PFSK-1 (cell line): ENCODE measurements at regions not wholly inside any gene's neighbourhood (a gene's known extent, or its start where the extent isn't known, plus 50 kb on each side); places are given as distances from the start of the nearest gene placed in this dataset.

ENCODE experiments used
- FOXP2 ChIP-seq: optimal IDR thresholded peaks from 2 replicates; pipeline ENCODE3; 2011; ENCODE audit warnings: borderline replicate concordance, control low read depth, inconsistent platforms; ENCODE audit not compliant: insufficient read depth; ENCODE audit errors: extremely low read length, extremely low read depth
- POLR2AphosphoS5 ChIP-seq: IDR thresholded peaks from 2 replicates; pipeline ENCODE4 v1.6.1; 2012; ENCODE audit warnings: low read depth, mild to moderate bottlenecking, control low read depth, low read length, moderate library complexity
- REST ChIP-seq, 2 experiments: IDR thresholded peaks; 2 replicates each; pipeline versions ENCODE4 v1.6.1 to v1.8.0; 2011 to 2012; ENCODE audit warnings: low read depth in 2 of 2, low read length in 2 of 2, control low read depth in 1 of 2, inconsistent platforms in 1 of 2, mild to moderate bottlenecking in 1 of 2, moderate library complexity in 1 of 2; ENCODE audit not compliant: insufficient read depth in 1 of 2
- SIN3A ChIP-seq: IDR thresholded peaks from 2 replicates; pipeline ENCODE4 v1.6.1; 2012; ENCODE audit warnings: mild to moderate bottlenecking, low read length, moderate library complexity, borderline replicate concordance; ENCODE audit not compliant: insufficient read depth
- TAF1 ChIP-seq: IDR thresholded peaks from 2 replicates; pipeline ENCODE4 v1.6.1; 2012; ENCODE audit warnings: low read length, control low read depth, borderline replicate concordance; ENCODE audit not compliant: insufficient read depth

- no peak for TF ChIP-seq POLR2AphosphoS5
- TF ChIP-seq TAF1: no peak
- no peak for TF ChIP-seq REST (IDR thresholded peaks at IDR 0.05; ENCODE audit: insufficient read depth in 1 of 2, low read depth in 2 of 2, low read length in 2 of 2)
- no peak for TF ChIP-seq FOXP2
- no peak for TF ChIP-seq SIN3A
These were observed 218.8 kb upstream of the ADAMTSL1 start for GRCh38 chr9:18255158-18255629.

- TF ChIP-seq FOXP2 (no peak), REST (IDR thresholded peaks at IDR 0.05; ENCODE audit: insufficient read depth in 1 of 2, low read depth in 2 of 2, low read length in 2 of 2) (no peak)
These were observed 218.2 kb upstream of the ADAMTSL1 start for GRCh38 chr9:18255747-18256146.

- no peak for TF ChIP-seq FOXP2
- no peak for TF ChIP-seq TAF1
- no peak for TF ChIP-seq POLR2AphosphoS5
- no peak for TF ChIP-seq REST (IDR thresholded peaks at IDR 0.05; ENCODE audit: insufficient read depth in 1 of 2, low read depth in 2 of 2, low read length in 2 of 2)
- TF ChIP-seq SIN3A: no peak
These were observed 217.4 kb upstream of the ADAMTSL1 start for GRCh38 chr9:18256568-18256967.

GRCh38 chr9:18260521-18260920, 213.4 kb upstream of the ADAMTSL1 start:
- TF ChIP-seq TAF1 (no peak), FOXP2 (no peak), POLR2AphosphoS5 (no peak), REST (IDR thresholded peaks at IDR 0.05; ENCODE audit: insufficient read depth in 1 of 2, low read depth in 2 of 2, low read length in 2 of 2) (no peak), SIN3A (no peak)

GRCh38 chr9:18261181-18261580, 212.8 kb upstream of the ADAMTSL1 start:
- no peak for TF ChIP-seq REST (IDR thresholded peaks at IDR 0.05; ENCODE audit: insufficient read depth in 1 of 2, low read depth in 2 of 2, low read length in 2 of 2)
- TF ChIP-seq TAF1: no peak
- no peak for TF ChIP-seq FOXP2
- TF ChIP-seq POLR2AphosphoS5: no peak
- no peak for TF ChIP-seq SIN3A
